Dendritic cell treated with granulocyte-macrophage colony-stimulating factor and Interleukin-4, amounts not matched to agents 40 ng/mL and 50 ng/mL, for 4 days (primary cell): ENCODE measurements at regions not wholly inside any gene's neighbourhood (a gene's known extent, or its start where the extent isn't known, plus 50 kb on each side); places are given as distances from the start of the nearest gene placed in this dataset.
"Not testable (repeated sequence)": the region's sequence is repeated elsewhere in the genome, so short reads cannot be mapped to it uniquely, and the experiment has no call there.

Experiments
- H3K27ac Mint-ChIP-seq: one replicate; pipeline ENCODE4 v1.8.0; 2022; ENCODE audit warnings: mild to moderate bottlenecking, mixed read lengths
- H3K27me3 Mint-ChIP-seq: one replicate; pipeline ENCODE4 v1.8.0; 2022; ENCODE audit warnings: mild to moderate bottlenecking, mixed read lengths
- H3K36me3 Mint-ChIP-seq: one replicate; pipeline ENCODE4 v1.8.0; 2022; ENCODE audit warnings: low read depth, mixed read lengths
- H3K4me1 Mint-ChIP-seq: one replicate; pipeline ENCODE4 v1.8.0; 2022; ENCODE audit warnings: low read depth, mixed read lengths
- H3K4me3 Mint-ChIP-seq: one replicate; pipeline ENCODE4 v1.8.0; 2022; ENCODE audit warnings: mild to moderate bottlenecking, moderate library complexity, mixed read lengths
- H3K9me3 Mint-ChIP-seq: one replicate; pipeline ENCODE4 v1.8.0; 2022; ENCODE audit warnings: mixed read lengths
- intact Hi-C: fragments of 100-400 bp; cut with micrococcal nuclease; formaldehyde crosslinking; loops from one replicate; pipeline ENCODE4 v1.15.0; 2022

DNA sequence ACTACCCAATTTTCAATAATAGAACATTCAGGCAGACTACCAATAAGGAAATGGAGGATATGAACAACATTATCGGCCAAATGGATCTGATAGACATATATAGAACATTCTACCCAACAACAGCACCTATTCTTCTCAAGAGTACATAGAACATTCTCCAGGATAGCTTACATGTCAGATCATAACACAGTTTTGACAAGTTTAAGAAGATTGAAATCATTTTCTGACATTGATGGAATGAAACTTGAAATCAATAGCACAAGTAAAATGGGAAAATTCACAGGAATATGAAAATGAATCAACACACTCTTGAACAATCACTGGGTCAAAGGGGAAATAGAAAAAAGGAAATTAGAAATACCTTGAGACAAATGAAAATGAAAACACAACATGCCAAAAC is 94.6 kb upstream of the MEGF10 start:
- intact Hi-C loops = no loop called here
- Mint-ChIP-seq H3K9me3 (peaks cover 23% of the 10 kb centered on the region), H3K27ac (no peak overlapping the region), H3K4me3 (no peak overlapping the region), H3K36me3 (no peaks in the 10 kb centered on the region), H3K4me1 (no peaks in the 10 kb centered on the region), H3K27me3 (peaks cover 11% of the 10 kb centered on the region)

- H3K36me3 Mint-ChIP-seq, intact Hi-C loops, H3K4me1 Mint-ChIP-seq, H3K4me3 Mint-ChIP-seq, H3K27ac Mint-ChIP-seq: not testable (repeated sequence)
- peaks cover 23% of the 10 kb centered on the region for H3K9me3 Mint-ChIP-seq
- H3K27me3 Mint-ChIP-seq = peaks cover 11% of the 10 kb centered on the region
Measured at GRCh38 chr5:127197402-127198167, 93.0 kb upstream of the MEGF10 start.

- not testable (repeated sequence) for H3K27ac Mint-ChIP-seq
Measured at GRCh38 chr5:127202738-127203137, 87.9 kb upstream of the MEGF10 start.

GRCh38 chr5:127203818-127204217 is 86.8 kb upstream of the MEGF10 start:
- no peaks in the 10 kb centered on the region for H3K36me3 Mint-ChIP-seq
- H3K4me3 Mint-ChIP-seq = no peak overlapping the region
- intact Hi-C loops = no loop called here
- H3K27me3 Mint-ChIP-seq = peaks cover 6% of the 10 kb centered on the region
- H3K27ac Mint-ChIP-seq = no peak overlapping the region
- peaks cover 14% of the 10 kb centered on the region for H3K9me3 Mint-ChIP-seq
- no peaks in the 10 kb centered on the region for H3K4me1 Mint-ChIP-seq

More at GRCh38 chr5:127202738-127203137, 87.9 kb upstream of the MEGF10 start:
- peaks cover 23% of the 10 kb centered on the region for H3K9me3 Mint-ChIP-seq
- H3K36me3 Mint-ChIP-seq, intact Hi-C loops, H3K4me3 Mint-ChIP-seq, H3K27me3 Mint-ChIP-seq, H3K4me1 Mint-ChIP-seq: not testable (repeated sequence)

GRCh38 chr5:127205147-127205546 is 85.4 kb upstream of the MEGF10 start:
- H3K27ac Mint-ChIP-seq = no peak overlapping the region
- intact Hi-C loops = no loop called here
- H3K4me3 Mint-ChIP-seq = no peak overlapping the region
- no peaks in the 10 kb centered on the region for H3K36me3 Mint-ChIP-seq
- no peaks in the 10 kb centered on the region for H3K4me1 Mint-ChIP-seq
- peaks cover under 1% of the 10 kb centered on the region for H3K9me3 Mint-ChIP-seq
- peaks cover 1% of the 10 kb centered on the region for H3K27me3 Mint-ChIP-seq

GRCh38 chr5:127206320-127207113 is 84.1 kb upstream of the MEGF10 start:
- Mint-ChIP-seq H3K9me3 (no peaks in the 10 kb centered on the region), H3K4me3 (no peak overlapping the region), H3K27ac (no peak overlapping the region), H3K36me3 (no peaks in the 10 kb centered on the region), H3K4me1 (no peaks in the 10 kb centered on the region), H3K27me3 (peaks cover 2% of the 10 kb centered on the region)
- intact Hi-C loops = no loop called here

GRCh38 chr5:127210042-127210441 is 80.6 kb upstream of the MEGF10 start:
- Mint-ChIP-seq H3K36me3 (no peaks in the 10 kb centered on the region), H3K4me3 (no peak overlapping the region), H3K4me1 (no peaks in the 10 kb centered on the region), H3K27ac (no peak overlapping the region), H3K27me3 (peaks cover 4% of the 10 kb centered on the region), H3K9me3 (no peaks in the 10 kb centered on the region)
- intact Hi-C loops = no loop called here

- no peak overlapping the region for H3K4me3 Mint-ChIP-seq
- intact Hi-C loops = no loop called here
- H3K27ac Mint-ChIP-seq = no peak overlapping the region
- H3K9me3 Mint-ChIP-seq = no peaks in the 10 kb centered on the region
- H3K27me3 Mint-ChIP-seq = peaks cover 4% of the 10 kb centered on the region
- no peaks in the 10 kb centered on the region for H3K4me1 Mint-ChIP-seq
- no peaks in the 10 kb centered on the region for H3K36me3 Mint-ChIP-seq
Measured at GRCh38 chr5:127213231-127213630, 77.4 kb upstream of the MEGF10 start.

DNA sequence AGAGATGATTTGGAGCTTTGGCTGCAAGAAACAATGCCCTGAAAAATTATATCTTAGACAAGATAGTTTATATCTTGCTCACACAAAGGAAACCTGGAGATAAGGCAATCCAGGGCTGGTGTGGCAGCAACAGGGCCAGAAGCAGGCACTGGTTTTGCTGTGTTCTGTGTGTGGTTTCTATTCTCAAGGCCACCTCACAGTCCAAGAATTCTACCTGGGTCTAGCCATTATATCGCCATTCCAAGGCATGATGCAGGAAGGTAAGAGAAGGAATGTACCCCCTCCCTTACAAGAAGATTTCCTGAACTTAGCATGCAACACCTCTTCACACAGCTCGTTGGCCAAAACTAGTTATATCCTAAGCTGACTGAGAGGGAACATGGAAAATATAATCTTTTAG is 74.5 kb upstream of the MEGF10 start:
- Mint-ChIP-seq H3K27me3 (peaks cover 2% of the 10 kb centered on the region), H3K4me1 (peaks cover under 1% of the 10 kb centered on the region), H3K9me3 (no peaks in the 10 kb centered on the region), H3K27ac (no peak overlapping the region), H3K4me3 (no peak overlapping the region), H3K36me3 (no peaks in the 10 kb centered on the region)
- intact Hi-C loops = no loop called here

DNA sequence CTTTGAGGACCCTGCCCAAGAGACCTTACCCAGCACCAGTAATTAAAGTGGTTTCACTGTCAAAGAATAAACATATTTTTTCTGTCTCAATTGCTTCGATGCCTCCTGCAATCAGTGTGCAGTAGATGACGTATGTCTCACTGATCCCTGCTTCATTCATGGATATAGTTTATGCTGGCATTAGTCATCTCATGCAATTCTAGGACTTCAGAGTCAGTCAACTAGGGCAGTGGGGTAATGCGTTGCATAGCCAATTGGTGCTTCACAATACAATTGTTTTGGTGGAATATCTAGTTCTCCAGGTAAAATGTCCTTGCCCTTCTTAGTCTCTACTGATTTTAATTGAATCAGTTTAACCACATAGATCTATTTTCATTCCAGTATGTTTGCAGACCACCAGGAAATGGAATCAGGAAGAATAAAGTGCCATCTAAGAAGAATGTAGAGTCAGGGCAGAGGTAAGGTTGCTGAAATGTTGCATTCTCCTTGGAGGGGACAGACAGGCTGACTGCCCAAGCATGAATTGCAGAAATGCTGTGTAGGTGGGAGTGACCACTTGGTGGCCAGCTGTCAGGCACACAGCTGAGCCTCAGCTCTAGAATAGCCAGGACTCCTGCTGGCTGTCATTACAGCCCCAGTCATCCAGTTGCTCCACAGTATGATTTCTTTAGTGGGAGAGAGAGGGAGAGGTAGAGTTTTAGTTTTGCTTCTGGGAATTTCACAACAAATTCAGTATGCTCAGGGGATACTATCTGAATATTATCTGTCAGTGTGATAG is 73.5 kb upstream of the MEGF10 start:
- intact Hi-C loops = no loop called here
- Mint-ChIP-seq H3K27ac (no peak overlapping the region), H3K27me3 (no peaks in the 10 kb centered on the region), H3K4me1 (peaks cover 10% of the 10 kb centered on the region), H3K36me3 (no peaks in the 10 kb centered on the region), H3K4me3 (no peak overlapping the region), H3K9me3 (no peaks in the 10 kb centered on the region)

DNA sequence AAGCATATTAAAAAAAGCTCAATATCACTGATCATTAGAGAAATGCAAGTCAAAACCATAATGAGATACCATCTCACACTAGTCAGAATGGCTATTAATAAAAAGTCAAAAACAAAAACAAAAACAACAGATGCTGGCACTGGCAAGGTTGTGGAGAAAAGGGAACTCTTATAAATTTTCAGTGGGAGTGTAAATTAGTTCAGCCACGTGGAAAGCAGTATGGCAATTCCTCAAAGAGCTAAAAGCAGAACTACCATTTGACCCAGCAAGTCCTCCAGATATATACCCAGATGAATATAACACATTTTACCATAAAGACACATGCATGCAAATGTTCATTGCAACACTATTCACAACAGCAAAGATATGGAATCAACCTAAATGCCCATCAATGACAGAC is 68.7 kb upstream of the MEGF10 start:
- H3K36me3 Mint-ChIP-seq, H3K27ac Mint-ChIP-seq, intact Hi-C loops, H3K4me3 Mint-ChIP-seq, H3K27me3 Mint-ChIP-seq, H3K9me3 Mint-ChIP-seq: not testable (repeated sequence)
- H3K4me1 Mint-ChIP-seq = peaks cover 23% of the 10 kb centered on the region

DNA sequence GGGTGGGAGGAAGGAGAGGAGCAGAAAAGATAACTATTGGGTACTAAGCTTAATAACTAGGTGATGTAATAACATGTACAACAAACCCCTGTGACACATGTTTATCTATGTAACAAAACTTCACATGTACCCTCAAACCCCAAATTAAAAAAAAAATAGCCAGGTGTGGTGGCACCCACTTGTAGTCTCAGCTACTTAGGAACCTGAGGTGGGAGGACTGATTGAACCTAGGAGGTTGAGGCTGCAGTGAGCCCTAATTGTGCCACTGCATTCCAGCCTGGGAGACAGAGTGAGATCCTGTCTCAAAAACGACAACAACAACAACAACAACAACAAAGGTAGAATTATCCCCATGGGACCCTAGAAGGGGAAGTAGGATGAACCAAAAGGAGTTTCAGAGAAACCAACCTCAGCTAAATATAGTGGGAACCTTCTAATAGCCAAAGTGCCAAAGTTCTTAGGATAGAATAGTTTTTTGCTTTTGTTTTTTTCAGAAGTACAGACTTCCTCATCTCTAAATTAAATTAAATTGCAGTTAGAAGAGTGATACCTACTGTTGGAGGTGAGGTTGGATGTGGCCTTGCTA is 67.9 kb upstream of the MEGF10 start:
- H3K4me1 Mint-ChIP-seq = peaks cover 23% of the 10 kb centered on the region
- intact Hi-C loops, H3K9me3 Mint-ChIP-seq, H3K27ac Mint-ChIP-seq, H3K27me3 Mint-ChIP-seq, H3K4me3 Mint-ChIP-seq, H3K36me3 Mint-ChIP-seq: not testable (repeated sequence)

DNA sequence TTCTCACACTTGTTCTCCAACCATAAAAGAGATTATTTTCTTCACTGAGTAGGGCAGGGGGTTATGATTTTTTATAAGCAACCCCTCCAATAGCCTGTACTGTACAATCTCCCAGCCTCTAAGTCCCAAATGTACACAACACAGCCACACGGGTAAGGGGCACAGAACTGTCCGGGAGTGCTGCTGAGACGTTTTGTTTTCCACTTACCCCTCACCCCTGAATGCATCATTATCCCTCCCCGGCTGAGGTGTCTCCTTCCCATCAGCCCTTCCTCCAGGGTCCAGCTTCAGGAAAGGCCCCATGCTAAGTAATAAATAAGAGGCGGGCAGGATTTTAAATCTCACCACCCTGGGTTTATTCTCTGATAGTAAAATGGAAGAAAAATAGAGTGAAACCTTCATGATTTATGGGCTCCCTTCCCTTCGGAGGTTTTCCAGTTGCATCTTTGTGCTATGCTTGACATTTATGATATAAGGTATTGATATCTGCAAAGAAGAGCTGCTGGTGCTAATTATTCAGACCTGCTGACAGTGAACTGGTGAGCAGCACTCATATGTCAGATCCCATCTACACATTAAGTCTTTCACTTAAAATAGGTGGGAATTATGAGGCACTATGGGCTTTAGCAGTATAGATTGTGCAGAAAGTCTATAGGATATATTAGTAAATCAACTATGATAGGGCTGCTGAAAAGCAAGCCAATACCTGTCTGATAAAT is 67.2 kb upstream of the MEGF10 start:
- Mint-ChIP-seq H3K27ac (no peak overlapping the region), H3K9me3 (no peaks in the 10 kb centered on the region), H3K4me3 (no peak overlapping the region), H3K4me1 (peaks cover 23% of the 10 kb centered on the region), H3K27me3 (peaks cover 4% of the 10 kb centered on the region), H3K36me3 (no peaks in the 10 kb centered on the region)
- intact Hi-C loops = no loop called here
